Adrenal gland (tissue), 5 donors: ENCODE measurements at regions not wholly inside any gene's neighbourhood (a gene's known extent, or its start where the extent isn't known, plus 50 kb on each side); places are given as distances from the start of the nearest gene placed in this dataset.

Experiments used
- POLR2A ChIP-seq, 2 donors: fragments of 450-650 bp; IDR thresholded peaks; one replicate each; pipeline ENCODE4 v1.6.1; 2017; ENCODE audit warnings: antibody characterized with exemption in 2 of 2, mild to moderate bottlenecking in 2 of 2, moderate library complexity in 1 of 2
- TF ChIP-seq, protein P1 (sequence below), 6 experiments: fragments of 450-650 bp in 4 of 6; fragments of 200-600 bp in 2 of 6; sonication (generic) in 1 of 6; IDR thresholded peaks; 1 replicate in 5 of 6; 2 replicates in 1 of 6; pipeline versions ENCODE4 v1.5.1 to v1.8.0; 2016 to 2021; ENCODE audit warnings: antibody characterized with exemption in 6 of 6, mild to moderate bottlenecking in 2 of 6, moderate library complexity in 1 of 6
- donor health status: DM: no; HTN: no; CAD: no.

DNA sequence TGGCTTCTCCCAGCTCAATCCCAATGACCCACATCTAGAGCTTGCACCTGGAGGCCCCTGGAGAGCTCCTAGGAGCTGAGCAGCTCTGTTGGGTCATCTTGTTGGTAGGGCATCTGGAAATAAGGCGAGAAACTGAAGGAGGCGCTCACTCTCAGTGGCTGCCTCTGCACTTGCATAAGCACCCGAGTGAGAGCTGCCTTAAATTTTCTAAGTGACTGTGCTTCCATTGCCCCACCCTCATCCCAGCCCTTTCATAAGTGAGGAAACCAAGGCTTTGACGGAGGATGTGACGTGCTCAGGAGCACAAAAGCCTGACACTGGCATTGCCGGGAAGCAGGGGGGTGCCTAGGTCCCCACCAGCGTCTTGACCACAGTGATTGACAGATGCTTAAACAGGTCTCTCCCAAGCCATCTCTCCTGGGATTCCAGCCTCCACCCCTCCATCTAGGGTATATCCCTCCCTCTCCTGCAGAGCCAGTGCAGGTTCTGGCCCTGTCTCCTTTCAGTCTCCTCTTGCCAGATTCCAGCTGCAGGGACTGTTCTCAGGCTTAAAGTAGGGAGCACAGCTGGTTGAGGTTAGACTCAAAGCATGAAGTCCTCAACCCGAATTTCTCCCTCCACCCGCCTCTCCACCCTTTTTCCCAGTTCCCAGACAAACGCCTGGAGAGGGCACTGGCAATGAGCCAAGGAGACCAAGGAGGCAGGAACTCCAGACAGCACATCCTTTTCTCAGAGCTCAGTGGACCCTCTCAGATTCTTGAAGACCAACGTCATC is 113.7 kb downstream of the IRX5 start:
- no peak for TF ChIP-seq POLR2A (IDR thresholded peaks at IDR 0.05)
- TF ChIP-seq, protein P1, sequence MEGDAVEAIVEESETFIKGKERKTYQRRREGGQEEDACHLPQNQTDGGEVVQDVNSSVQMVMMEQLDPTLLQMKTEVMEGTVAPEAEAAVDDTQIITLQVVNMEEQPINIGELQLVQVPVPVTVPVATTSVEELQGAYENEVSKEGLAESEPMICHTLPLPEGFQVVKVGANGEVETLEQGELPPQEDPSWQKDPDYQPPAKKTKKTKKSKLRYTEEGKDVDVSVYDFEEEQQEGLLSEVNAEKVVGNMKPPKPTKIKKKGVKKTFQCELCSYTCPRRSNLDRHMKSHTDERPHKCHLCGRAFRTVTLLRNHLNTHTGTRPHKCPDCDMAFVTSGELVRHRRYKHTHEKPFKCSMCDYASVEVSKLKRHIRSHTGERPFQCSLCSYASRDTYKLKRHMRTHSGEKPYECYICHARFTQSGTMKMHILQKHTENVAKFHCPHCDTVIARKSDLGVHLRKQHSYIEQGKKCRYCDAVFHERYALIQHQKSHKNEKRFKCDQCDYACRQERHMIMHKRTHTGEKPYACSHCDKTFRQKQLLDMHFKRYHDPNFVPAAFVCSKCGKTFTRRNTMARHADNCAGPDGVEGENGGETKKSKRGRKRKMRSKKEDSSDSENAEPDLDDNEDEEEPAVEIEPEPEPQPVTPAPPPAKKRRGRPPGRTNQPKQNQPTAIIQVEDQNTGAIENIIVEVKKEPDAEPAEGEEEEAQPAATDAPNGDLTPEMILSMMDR (IDR thresholded peaks at IDR 0.05): no peak
